ENCODE measurements at regions not wholly inside any gene's neighbourhood (a gene's known extent, or its start where the extent isn't known, plus 50 kb on each side); places are given as distances from the start of the nearest gene placed in this dataset.

- H3K4me3 ChIP-seq, result no peak overlapping the region
- DNase-seq, result no peak
- no peaks in the 10 kb centered on the region for H3K4me1 ChIP-seq
- intact Hi-C loops (cut with DNase I; ENCODE audit: low total_unique reads), result no loop called here
- H3K36me3 ChIP-seq, result no peaks in the 10 kb centered on the region
- WGBS, 5 donors, result 68 to 85% (median 82%) methylated on average over 5 of the region's 5 CpGs
- H3K27ac ChIP-seq, result no peak overlapping the region
- no peak for TF ChIP-seq POLR2A (IDR thresholded peaks at IDR 0.05)
- TF ChIP-seq CTCF (IDR thresholded peaks at IDR 0.05 in 8 of 11, conservative IDR thresholded peaks at IDR 0.05 in 3 of 11), result no peak
- TF ChIP-seq POLR2AphosphoS5 (IDR thresholded peaks at IDR 0.05), result no peak
- no peaks in the 10 kb centered on the region for H3K9me3 ChIP-seq
- H3K27me3 ChIP-seq (replicated peaks in 1 of 7), result no peaks in the 10 kb centered on the region
Measured at GRCh38 chr16:55971447-55971846, 96.3 kb upstream of the CES5A start.

GRCh38 chr16:55968221-55968620, 93.0 kb upstream of the CES5A start:
- H3K27me3 ChIP-seq (replicated peaks in 1 of 7), result no peaks in the 10 kb centered on the region
- WGBS, 5 donors, result 73 to 77% (median 75%) methylated on average over 5 of the region's 5 CpGs
- no peaks in the 10 kb centered on the region for H3K36me3 ChIP-seq
- no peaks in the 10 kb centered on the region for H3K9me3 ChIP-seq
- no peak for TF ChIP-seq POLR2A (IDR thresholded peaks at IDR 0.05)
- TF ChIP-seq POLR2AphosphoS5 (IDR thresholded peaks at IDR 0.05), result no peak
- TF ChIP-seq CTCF (IDR thresholded peaks at IDR 0.05 in 8 of 11, conservative IDR thresholded peaks at IDR 0.05 in 3 of 11), result no peak
- DNase-seq, result no peak
- intact Hi-C loops (cut with DNase I; ENCODE audit: low total_unique reads), result no loop called here
- H3K4me3 ChIP-seq, result no peak overlapping the region
- H3K4me1 ChIP-seq, result no peaks in the 10 kb centered on the region
- H3K27ac ChIP-seq, result no peak overlapping the region

GRCh38 chr16:55964923-55965475, 89.8 kb upstream of the CES5A start:
- TF ChIP-seq POLR2AphosphoS5 (IDR thresholded peaks at IDR 0.05) (no peak), POLR2A (IDR thresholded peaks at IDR 0.05) (no peak), CTCF (IDR thresholded peaks at IDR 0.05 in 8 of 11, conservative IDR thresholded peaks at IDR 0.05 in 3 of 11) (no peak)
- no peaks in the 10 kb centered on the region for H3K4me1 ChIP-seq
- no peak for DNase-seq
- no peak overlapping the region for H3K27ac ChIP-seq
- no peaks in the 10 kb centered on the region for H3K36me3 ChIP-seq
- H3K27me3 ChIP-seq (replicated peaks in 1 of 7), result no peaks in the 10 kb centered on the region
- no peak overlapping the region for H3K4me3 ChIP-seq
- H3K9me3 ChIP-seq, result peaks cover 0 to 14% (median under 1%) of the 10 kb centered on the region in 8 donors
- 64 to 87% (median 85%) methylated on average over 4 of the region's 4 CpGs for WGBS, 5 donors
- intact Hi-C loops (cut with DNase I; ENCODE audit: low total_unique reads), result no loop called here

DNA sequence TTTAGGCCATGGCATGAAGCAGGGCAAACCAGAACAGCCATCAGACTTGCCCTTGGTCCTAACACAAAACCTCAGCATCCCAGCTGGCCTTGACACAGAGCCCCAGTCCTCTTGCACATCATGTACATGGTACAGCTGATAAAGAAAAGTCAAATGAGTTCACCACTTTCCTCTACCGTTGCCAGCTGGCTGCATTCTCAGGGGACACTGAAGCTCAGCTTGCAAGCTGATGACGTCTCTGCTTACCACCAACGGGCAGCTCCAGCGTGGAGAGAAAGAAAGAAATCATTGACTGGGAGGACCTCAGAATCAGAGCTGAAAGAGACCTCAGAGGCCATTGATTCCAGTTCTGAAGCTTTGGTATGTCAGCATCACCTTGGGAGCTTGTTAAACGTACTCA, 80.7 kb upstream of the CES5A start:
- Histone ChIP-seq H3K27ac (no peak overlapping the region), H3K4me3 (no peak overlapping the region), H3K27me3 (replicated peaks in 1 of 7) (peaks cover 0 to 4% (median 0%) of the 10 kb centered on the region in 7 donors), H3K4me1 (no peaks in the 10 kb centered on the region), H3K9me3 (peaks cover 0 to 12% (median 3%) of the 10 kb centered on the region in 8 donors), H3K36me3 (no peaks in the 10 kb centered on the region)
- 64 to 83% (median 78%) methylated on average over 5 of the region's 5 CpGs for WGBS, 5 donors
- intact Hi-C loops (cut with DNase I; ENCODE audit: low total_unique reads), result no loop called here
- TF ChIP-seq POLR2AphosphoS5 (IDR thresholded peaks at IDR 0.05), result no peak
- TF ChIP-seq POLR2A (IDR thresholded peaks at IDR 0.05), result no peak
- TF ChIP-seq CTCF (IDR thresholded peaks at IDR 0.05 in 8 of 11, conservative IDR thresholded peaks at IDR 0.05 in 3 of 11), result no peak
- no peak for DNase-seq

Data from spleen (tissue), 11 donors.